ENCODE measurements at regions not wholly inside any gene's neighbourhood (a gene's known extent, or its start where the extent isn't known, plus 50 kb on each side); places are given as distances from the start of the nearest gene placed in this dataset.
"Not testable (repeated sequence)": the region's sequence is repeated elsewhere in the genome, so short reads cannot be mapped to it uniquely, and the experiment has no call there.

GRCh38 chr7:155231941-155232340 lies 65.7 kb upstream of the INSIG1 start:
- DNase-seq, result no peak

GRCh38 chr7:155232911-155233310 lies 64.8 kb upstream of the INSIG1 start:
- DNase-seq, result no peak

- DNase-seq, result no peak
Observed at GRCh38 chr7:155233311-155234157, 64.1 kb upstream of the INSIG1 start.

GRCh38 chr7:155234158-155234492 lies 63.6 kb upstream of the INSIG1 start:
- no peak for DNase-seq

GRCh38 chr7:155234950-155235789 lies 62.5 kb upstream of the INSIG1 start:
- no peak for DNase-seq

- no peak for DNase-seq
Observed at GRCh38 chr7:155236386-155236785, 61.3 kb upstream of the INSIG1 start.

GRCh38 chr7:155237297-155237696 lies 60.4 kb upstream of the INSIG1 start:
- DNase-seq, result no peak

- DNase-seq, result no peak
Observed at GRCh38 chr7:155237730-155238129, 59.9 kb upstream of the INSIG1 start.

GRCh38 chr7:155239431-155240087 lies 58.1 kb upstream of the INSIG1 start:
- DNase-seq, result not testable (repeated sequence)

GRCh38 chr7:155244675-155245074 lies 53.0 kb upstream of the INSIG1 start:
- DNase-seq, result no peak

- DNase-seq, result no peak
Observed at GRCh38 chr7:155247479-155248365, 50.0 kb upstream of the INSIG1 start.
